WTC11 (cell line): ENCODE measurements at regions not wholly inside any gene's neighbourhood (a gene's known extent, or its start where the extent isn't known, plus 50 kb on each side); places are given as distances from the start of the nearest gene placed in this dataset.

Source experiments
- CREB1 ChIP-seq: sonication (generic); formaldehyde crosslinking; IDR thresholded peaks from 2 replicates; pipeline ENCODE4 v1.8.0; 2023; ENCODE audit warnings: mild to moderate bottlenecking, missing genetic modification reagents
- CTCF ChIP-seq: fragments of 200-600 bp; IDR thresholded peaks from 2 replicates; pipeline ENCODE4 v1.8.0; 2022; ENCODE audit warnings: antibody characterized with exemption
- E2F4 ChIP-seq: sonication (generic); formaldehyde crosslinking; IDR thresholded peaks from 2 replicates; pipeline ENCODE4 v1.8.1; 2022; ENCODE audit warnings: low read depth, mild to moderate bottlenecking, moderate library complexity, missing genetic modification reagents, borderline replicate concordance
- JUN ChIP-seq: sonication (generic); formaldehyde crosslinking; IDR thresholded peaks from 2 replicates; pipeline ENCODE4 v1.8.0; 2023; ENCODE audit warnings: mild to moderate bottlenecking, missing genetic modification reagents
- OVOL2 ChIP-seq: fragments of 250-450 bp; sonication (Bioruptor Pico); IDR thresholded peaks from 2 replicates; pipeline ENCODE4 v1.9.0; 2021; ENCODE audit warnings: mild to moderate bottlenecking, borderline replicate concordance
- TCF7 ChIP-seq: sonication (generic); formaldehyde crosslinking; IDR thresholded peaks from 2 replicates; pipeline ENCODE4 v1.8.0; 2022; ENCODE audit warnings: mild to moderate bottlenecking, low read depth, missing genetic modification reagents, moderate library complexity
- TEAD4 ChIP-seq: sonication (generic); formaldehyde crosslinking; IDR thresholded peaks from 2 replicates; pipeline ENCODE4 v1.8.0; 2022; ENCODE audit warnings: mild to moderate bottlenecking, missing genetic modification reagents
- ZNF281 ChIP-seq: sonication (generic); formaldehyde crosslinking; IDR thresholded peaks from 2 replicates; pipeline ENCODE4 v1.8.0; 2023; ENCODE audit warnings: mild to moderate bottlenecking, missing genetic modification reagents
- TF ChIP-seq, protein P1 (sequence below): sonication (generic); formaldehyde crosslinking; IDR thresholded peaks from 2 replicates; pipeline ENCODE4 v1.8.0; 2022; ENCODE audit warnings: mild to moderate bottlenecking, missing genetic modification reagents

DNA sequence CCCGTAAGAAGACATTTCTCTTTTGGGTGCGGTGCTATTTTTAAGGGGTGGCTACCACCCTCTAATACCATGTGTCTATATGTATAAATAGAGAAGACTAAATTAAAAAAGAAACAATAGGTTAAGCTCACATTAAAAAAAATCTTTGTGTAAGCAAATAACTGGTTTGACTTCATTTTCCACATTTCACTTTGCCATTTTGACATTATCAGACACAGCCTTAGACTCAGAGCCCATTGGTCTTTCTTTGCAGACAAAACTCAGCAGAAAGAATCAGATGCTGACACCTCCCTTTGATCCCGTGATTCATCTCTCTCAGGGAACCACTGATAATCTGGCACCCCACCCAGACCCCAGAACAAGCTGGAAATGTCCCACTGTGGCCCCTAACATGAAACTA is 74.5 kb downstream of the EMX2 start:
- TF ChIP-seq, protein P1, sequence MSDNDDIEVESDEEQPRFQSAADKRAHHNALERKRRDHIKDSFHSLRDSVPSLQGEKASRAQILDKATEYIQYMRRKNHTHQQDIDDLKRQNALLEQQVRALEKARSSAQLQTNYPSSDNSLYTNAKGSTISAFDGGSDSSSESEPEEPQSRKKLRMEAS (CRISPR knock-in tag) = no peak
- TF ChIP-seq ZNF281 (no peak), TCF7 (CRISPR knock-in tag) (no peak), E2F4 (CRISPR knock-in tag) (no peak), TEAD4 (no peak), OVOL2 (no peak), CTCF (no peak), JUN (CRISPR knock-in tag) (no peak), CREB1 (no peak)
